PC-3 (cell line): ENCODE measurements at regions not wholly inside any gene's neighbourhood (a gene's known extent, or its start where the extent isn't known, plus 50 kb on each side); places are given as distances from the start of the nearest gene placed in this dataset.
A peak's percentile ranks its signal among the peaks of the same experiment; 100 is the strongest.

Experiments used
- ATAC-seq: fragments of 200-7000 bp; cut with Tn5 transposase; 2 replicates; pipeline ENCODE4 v1.9.1; 2020; ENCODE audit warnings: mild to moderate bottlenecking, moderate library complexity
- BruUV-seq: library from RNA; stranded (reverse); fragments of 400-500 nt; replicated peaks from 2 replicates; lab custom pipeline; 2021; lab: Mats Ljungman, UMichigan
- CTCF ChIA-PET: fragments of 300-600 bp; sonication (Branson Sonifier 250); formaldehyde crosslinking; loops from one replicate; lab custom pipeline; 2022; ENCODE audit warnings: antibody characterized with exemption; lab: Charles Lee
- POLR2A ChIA-PET: fragments of 300-600 bp; sonication (Branson Sonifier 250); formaldehyde crosslinking; loops from one replicate; lab custom pipeline; 2022; ENCODE audit warnings: antibody characterized with exemption; ENCODE audit not compliant: unreplicated experiment; lab: Charles Lee
- DNase-seq: peaks from one replicate; pipeline ENCODE4 v3.0.0-alpha.2; 2015
- H2AFZ ChIP-seq: fragments of 300-600 bp; sonication (generic); 2 replicates; pipeline ENCODE4 v1.6.0; 2016; ENCODE audit warnings: antibody characterized with exemption, low read length
- H3F3A ChIP-seq: fragments of 300-600 bp; sonication (generic); one replicate; pipeline ENCODE4 v1.6.0; 2017; ENCODE audit warnings: antibody characterized with exemption, low read length, control low read depth, mild to moderate bottlenecking; ENCODE audit not compliant: unreplicated experiment
- H3K27ac ChIP-seq: fragments of 300-600 bp; sonication (generic); 2 replicates; pipeline ENCODE4 v1.5.1; 2016; ENCODE audit warnings: mild to moderate bottlenecking, low read length
- H3K27me3 ChIP-seq: fragments of 300-600 bp; sonication (generic); 2 replicates; pipeline ENCODE4 v1.6.1; 2016; ENCODE audit warnings: low read length, mixed read lengths
- H3K36me3 ChIP-seq: fragments of 300-600 bp; sonication (generic); 2 replicates; pipeline ENCODE4 v1.6.1; 2016; ENCODE audit warnings: low read depth, mixed run types, low read length, mixed read lengths
- H3K4me1 ChIP-seq: fragments of 300-600 bp; sonication (generic); 2 replicates; pipeline ENCODE4 v1.5.1; 2016; ENCODE audit warnings: low read length; ENCODE audit not compliant: insufficient read depth
- H3K4me2 ChIP-seq: fragments of 300-600 bp; sonication (generic); 2 replicates; pipeline ENCODE4 v1.6.0; 2016; ENCODE audit warnings: low read length
- H3K4me3 ChIP-seq: fragments of 300-600 bp; sonication (generic); 2 replicates; pipeline ENCODE4 v1.5.1; 2016; ENCODE audit warnings: mild to moderate bottlenecking, low read length, mixed read lengths
- H3K79me2 ChIP-seq: fragments of 300-600 bp; sonication (generic); 2 replicates; pipeline ENCODE4 v1.6.1; 2017; ENCODE audit warnings: low read length, mixed read lengths
- H3K9ac ChIP-seq: fragments of 300-600 bp; sonication (generic); 2 replicates; pipeline ENCODE4 v1.6.0; 2016; ENCODE audit warnings: mild to moderate bottlenecking, low read length
- H3K9me2 ChIP-seq: fragments of 300-600 bp; sonication (generic); replicated peaks from 2 replicates; pipeline ENCODE4 v1.6.1; 2016; ENCODE audit warnings: mixed run types, low read length, mixed read lengths
- H3K9me3 ChIP-seq: fragments of 300-600 bp; sonication (generic); 2 replicates; pipeline ENCODE4 v1.6.1; 2016; ENCODE audit warnings: low read length, mixed read lengths
- H4K20me1 ChIP-seq: fragments of 300-600 bp; sonication (generic); 2 replicates; pipeline ENCODE4 v1.6.1; 2016; ENCODE audit warnings: low read length, mixed read lengths
- CTCF ChIP-seq: fragments of 300-600 bp; sonication (generic); conservative IDR thresholded peaks from 2 replicates; pipeline ENCODE4 v1.5.1; 2017; ENCODE audit warnings: antibody characterized with exemption, low read depth, mild to moderate bottlenecking, low read length
- EZH2 ChIP-seq: fragments of 300-600 bp; sonication (generic); IDR thresholded peaks from one replicate; pipeline ENCODE4 v1.6.1; 2017; ENCODE audit warnings: antibody characterized with exemption, mild to moderate bottlenecking, low read length; ENCODE audit not compliant: unreplicated experiment
- EZH2phosphoT487 ChIP-seq: fragments of 300-600 bp; sonication (generic); IDR thresholded peaks from 2 replicates; pipeline ENCODE4 v1.6.1; 2018; ENCODE audit warnings: mild to moderate bottlenecking, antibody characterized with exemption, low read length, borderline replicate concordance
- intact Hi-C: fragments of 100-400 bp; cut with micrococcal nuclease; formaldehyde crosslinking; loops from 2 replicates; pipeline ENCODE4 v1.9.0; 2023

DNA sequence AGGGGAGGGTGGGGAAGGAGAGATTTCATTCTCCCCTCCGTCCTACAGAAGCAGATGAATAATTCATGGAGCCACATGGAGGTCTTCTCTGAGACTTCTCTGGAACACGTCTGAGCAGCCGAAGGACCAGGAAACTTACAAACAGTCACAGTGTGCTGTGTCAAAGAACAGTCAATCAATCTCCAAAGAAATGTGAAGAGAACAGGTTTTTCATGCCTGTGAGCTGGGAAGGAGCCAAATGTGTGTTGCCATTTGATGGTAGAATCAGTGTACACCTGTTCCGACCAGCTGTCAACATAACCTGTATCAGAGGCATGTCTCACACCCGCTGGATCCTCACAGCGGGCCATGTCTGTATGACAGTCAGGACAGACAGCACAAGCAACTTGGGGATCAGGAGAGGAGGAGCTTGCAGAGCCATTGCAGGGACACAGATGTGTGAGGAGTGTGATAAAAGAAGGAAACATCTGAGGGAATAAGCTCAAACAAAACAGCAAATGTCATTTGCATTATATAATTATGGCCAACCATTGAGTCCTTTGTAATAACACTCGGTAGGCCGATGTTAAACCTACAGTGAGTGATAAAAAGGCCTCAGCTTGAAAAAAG lies 298.5 kb downstream of the EN1 start:
- no TSS peak for BruUV-seq
- no peak for ATAC-seq

GRCh38 chr2:118539290-118539689 lies 308.2 kb downstream of the EN1 start:
- Histone ChIP-seq H3K4me1 (no peaks in the 10 kb centered on the region), H4K20me1 (no peaks in the 10 kb centered on the region), H3K79me2 (no peaks in the 10 kb centered on the region), H3K9me2 (no peaks in the 10 kb centered on the region), H3K9ac (no peak overlapping the region), H3K4me3 (no peak overlapping the region), H3K27me3 (0 out of 2 replicates have a peak, but pooled peaks cover 11% of the 10 kb centered on the region), H3K4me2 (no peak overlapping the region), H2AFZ (no peak overlapping the region), H3K36me3 (no peaks in the 10 kb centered on the region), H3F3A (no peaks in the 10 kb centered on the region), H3K27ac (no peak overlapping the region), H3K9me3 (no peaks in the 10 kb centered on the region)
- POLR2A ChIA-PET = no interaction called here
- intact Hi-C loops = loop anchor here (5.0 kb wide), 1 partner anchor 318 kb away; no protein-coding TSS in a partner anchor
- TF ChIP-seq EZH2 (no peak), CTCF (peak; percentile 79)
- CTCF ChIA-PET = interaction anchor here (0.6 to 0.7 kb wide), 2 partner anchors 19 to 231 kb away, joined by 6 to 9 read pairs; no protein-coding TSS in a partner anchor
- DNase-seq = peak; percentile 57
- ATAC-seq = peak; percentile 27; the same call in 1 of the 2 replicates
- no TSS peak for BruUV-seq

More for the DNA sequence above, 298.5 kb downstream of the EN1 start:
- H3K27me3 ChIP-seq = peaks cover 8% of the 10 kb centered on the region; the same call in 1 of the 2 replicates
- H3F3A ChIP-seq = no peaks in the 10 kb centered on the region
- no peaks in the 10 kb centered on the region for H4K20me1 ChIP-seq
- POLR2A ChIA-PET = no interaction called here
- H3K9me2 ChIP-seq = no peaks in the 10 kb centered on the region
- no peak overlapping the region for H3K4me3 ChIP-seq
- no peak overlapping the region for H3K27ac ChIP-seq
- no peaks in the 10 kb centered on the region for H3K79me2 ChIP-seq
- H3K9ac ChIP-seq = no peak overlapping the region
- CTCF ChIA-PET = no interaction called here
- H3K36me3 ChIP-seq = no peaks in the 10 kb centered on the region
- no peak overlapping the region for H2AFZ ChIP-seq
- TF ChIP-seq EZH2phosphoT487 = no peak
- TF ChIP-seq EZH2 = no peak
- no peak for TF ChIP-seq CTCF
- no peaks in the 10 kb centered on the region for H3K4me1 ChIP-seq
- intact Hi-C loops = no loop called here
- no peak for DNase-seq
- no peak overlapping the region for H3K4me2 ChIP-seq
- H3K9me3 ChIP-seq = no peaks in the 10 kb centered on the region

GRCh38 chr2:118536306-118536705 lies 311.1 kb downstream of the EN1 start:
- Histone ChIP-seq H3K9me3 (no peaks in the 10 kb centered on the region), H4K20me1 (no peaks in the 10 kb centered on the region), H3K9me2 (no peaks in the 10 kb centered on the region), H3F3A (no peaks in the 10 kb centered on the region), H3K4me2 (no peak overlapping the region), H3K36me3 (no peaks in the 10 kb centered on the region), H3K27ac (no peak overlapping the region), H3K9ac (no peak overlapping the region), H3K4me3 (no peak overlapping the region), H3K27me3 (0 out of 2 replicates have a peak, but pooled peaks cover 11% of the 10 kb centered on the region), H2AFZ (no peak overlapping the region), H3K79me2 (no peaks in the 10 kb centered on the region), H3K4me1 (peaks cover 1% of the 10 kb centered on the region; the same call in 1 of the 2 replicates)
- ATAC-seq = no peak
- no peak for DNase-seq
- no TSS peak for BruUV-seq
- TF ChIP-seq EZH2 = no peak
- no peak for TF ChIP-seq CTCF
- no peak for TF ChIP-seq EZH2phosphoT487
- intact Hi-C loops = loop anchor here (5.0 kb wide), 1 partner anchor 321 kb away; no protein-coding TSS in a partner anchor
- POLR2A ChIA-PET = no interaction called here
- CTCF ChIA-PET = interaction anchor here (0.5 kb wide), 1 partner anchor 105 kb away, joined by 5 read pairs; no protein-coding TSS in a partner anchor
